Neural progenitor cell (in vitro differentiated cells): ENCODE measurements at regions not wholly inside any gene's neighbourhood (a gene's known extent, or its start where the extent isn't known, plus 50 kb on each side); places are given as distances from the start of the nearest gene placed in this dataset.

Experiments
- EZH2 ChIP-seq: fragments of 200-600 bp; sonication (generic); IDR thresholded peaks from 2 replicates; pipeline ENCODE4 v1.6.1; 2017; ENCODE audit warnings: antibody characterized with exemption, mild to moderate bottlenecking, moderate library complexity
- EZH2phosphoT487 ChIP-seq: fragments of 200-600 bp; sonication (generic); IDR thresholded peaks from 2 replicates; pipeline ENCODE4 v1.6.1; 2017; ENCODE audit warnings: antibody characterized with exemption
- TF ChIP-seq, protein P1 (sequence below): fragments of 200-600 bp; sonication (generic); IDR thresholded peaks from 2 replicates; pipeline ENCODE4 v1.5.1; 2017; ENCODE audit warnings: antibody characterized with exemption, mild to moderate bottlenecking

DNA sequence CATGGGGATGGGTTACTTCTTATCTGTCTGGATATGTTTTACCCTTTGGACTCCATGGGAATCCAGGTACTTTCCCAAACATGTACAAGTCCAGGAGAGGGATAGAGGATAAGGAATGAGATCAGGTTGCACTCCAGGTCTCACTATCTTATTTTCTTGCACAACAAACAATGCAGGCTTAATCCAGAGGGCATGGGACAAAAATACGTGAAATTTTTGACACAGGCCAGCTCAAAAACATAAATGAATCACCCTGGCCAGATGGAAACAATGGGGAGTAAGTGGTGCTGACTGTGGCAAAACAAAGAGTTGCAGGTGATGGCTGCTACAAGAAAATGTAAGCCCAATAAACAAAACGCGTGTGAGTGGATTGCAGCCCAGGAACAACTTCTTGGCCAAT lies 69.4 kb upstream of the GAS1 start:
- TF ChIP-seq, protein P1, sequence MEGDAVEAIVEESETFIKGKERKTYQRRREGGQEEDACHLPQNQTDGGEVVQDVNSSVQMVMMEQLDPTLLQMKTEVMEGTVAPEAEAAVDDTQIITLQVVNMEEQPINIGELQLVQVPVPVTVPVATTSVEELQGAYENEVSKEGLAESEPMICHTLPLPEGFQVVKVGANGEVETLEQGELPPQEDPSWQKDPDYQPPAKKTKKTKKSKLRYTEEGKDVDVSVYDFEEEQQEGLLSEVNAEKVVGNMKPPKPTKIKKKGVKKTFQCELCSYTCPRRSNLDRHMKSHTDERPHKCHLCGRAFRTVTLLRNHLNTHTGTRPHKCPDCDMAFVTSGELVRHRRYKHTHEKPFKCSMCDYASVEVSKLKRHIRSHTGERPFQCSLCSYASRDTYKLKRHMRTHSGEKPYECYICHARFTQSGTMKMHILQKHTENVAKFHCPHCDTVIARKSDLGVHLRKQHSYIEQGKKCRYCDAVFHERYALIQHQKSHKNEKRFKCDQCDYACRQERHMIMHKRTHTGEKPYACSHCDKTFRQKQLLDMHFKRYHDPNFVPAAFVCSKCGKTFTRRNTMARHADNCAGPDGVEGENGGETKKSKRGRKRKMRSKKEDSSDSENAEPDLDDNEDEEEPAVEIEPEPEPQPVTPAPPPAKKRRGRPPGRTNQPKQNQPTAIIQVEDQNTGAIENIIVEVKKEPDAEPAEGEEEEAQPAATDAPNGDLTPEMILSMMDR = no peak
- TF ChIP-seq EZH2 (no peak), EZH2phosphoT487 (no peak)
